ENCODE measurements at regions not wholly inside any gene's neighbourhood (a gene's known extent, or its start where the extent isn't known, plus 50 kb on each side); places are given as distances from the start of the nearest gene placed in this dataset.

DNA sequence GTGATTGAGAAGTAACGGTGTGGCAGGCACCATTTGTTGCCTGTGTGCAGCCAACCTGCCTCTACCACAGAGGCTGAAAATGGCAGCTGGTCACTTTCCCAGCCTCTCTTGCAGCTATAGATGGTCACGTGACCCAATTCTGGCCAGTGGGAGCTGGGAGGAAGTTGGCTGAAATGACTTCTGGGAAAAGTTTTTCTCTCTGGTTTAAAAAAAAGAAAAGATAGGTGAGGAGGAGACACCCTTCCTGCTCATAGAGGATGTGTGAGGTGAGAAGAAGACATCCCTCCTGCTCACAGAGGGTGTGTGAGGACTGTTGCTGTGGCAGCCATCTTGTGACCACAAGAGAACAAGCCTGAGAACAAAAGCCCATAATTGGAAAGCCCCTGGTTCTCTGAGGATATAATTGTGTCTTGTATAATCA lies 122.8 kb downstream of the SYF2 start:
- TF ChIP-seq, protein P1, sequence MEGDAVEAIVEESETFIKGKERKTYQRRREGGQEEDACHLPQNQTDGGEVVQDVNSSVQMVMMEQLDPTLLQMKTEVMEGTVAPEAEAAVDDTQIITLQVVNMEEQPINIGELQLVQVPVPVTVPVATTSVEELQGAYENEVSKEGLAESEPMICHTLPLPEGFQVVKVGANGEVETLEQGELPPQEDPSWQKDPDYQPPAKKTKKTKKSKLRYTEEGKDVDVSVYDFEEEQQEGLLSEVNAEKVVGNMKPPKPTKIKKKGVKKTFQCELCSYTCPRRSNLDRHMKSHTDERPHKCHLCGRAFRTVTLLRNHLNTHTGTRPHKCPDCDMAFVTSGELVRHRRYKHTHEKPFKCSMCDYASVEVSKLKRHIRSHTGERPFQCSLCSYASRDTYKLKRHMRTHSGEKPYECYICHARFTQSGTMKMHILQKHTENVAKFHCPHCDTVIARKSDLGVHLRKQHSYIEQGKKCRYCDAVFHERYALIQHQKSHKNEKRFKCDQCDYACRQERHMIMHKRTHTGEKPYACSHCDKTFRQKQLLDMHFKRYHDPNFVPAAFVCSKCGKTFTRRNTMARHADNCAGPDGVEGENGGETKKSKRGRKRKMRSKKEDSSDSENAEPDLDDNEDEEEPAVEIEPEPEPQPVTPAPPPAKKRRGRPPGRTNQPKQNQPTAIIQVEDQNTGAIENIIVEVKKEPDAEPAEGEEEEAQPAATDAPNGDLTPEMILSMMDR (IDR thresholded peaks at IDR 0.05 in 4 of 5, conservative IDR thresholded peaks at IDR 0.05 in 1 of 5), result no peak
- TF ChIP-seq POLR2A (IDR thresholded peaks at IDR 0.05), result no peak
